Calu3 (cell line): ENCODE measurements at regions not wholly inside any gene's neighbourhood (a gene's known extent, or its start where the extent isn't known, plus 50 kb on each side); places are given as distances from the start of the nearest gene placed in this dataset.
A peak's percentile ranks its signal among the peaks of the same experiment; 100 is the strongest.

ENCODE experiments used
- BruUV-seq: library from RNA; stranded (reverse); fragments of 400-500 nt; replicated peaks from 2 replicates; lab custom pipeline; 2021; lab: Mats Ljungman, UMichigan
- CTCF ChIA-PET: fragments of 300-600 bp; sonication (Branson Sonifier 250); formaldehyde crosslinking; loops from one replicate; lab custom pipeline; 2022; ENCODE audit warnings: antibody characterized with exemption; lab: Charles Lee
- DNase-seq: peaks from one replicate; pipeline ENCODE4 v3.0.0; 2022
- H3K27ac Mint-ChIP-seq: one replicate; pipeline ENCODE4 v1.8.0; 2022; ENCODE audit warnings: mixed read lengths; ENCODE audit not compliant: unreplicated experiment
- H3K27me3 Mint-ChIP-seq: one replicate; pipeline ENCODE4 v1.8.0; 2022; ENCODE audit warnings: mixed read lengths; ENCODE audit not compliant: unreplicated experiment
- H3K36me3 Mint-ChIP-seq: one replicate; pipeline ENCODE4 v1.8.0; 2022; ENCODE audit warnings: mild to moderate bottlenecking, moderate library complexity, mixed read lengths; ENCODE audit not compliant: insufficient read depth, unreplicated experiment
- H3K4me1 Mint-ChIP-seq: one replicate; pipeline ENCODE4 v1.8.0; 2022; ENCODE audit warnings: mild to moderate bottlenecking, low read depth, mixed read lengths; ENCODE audit not compliant: unreplicated experiment
- H3K4me3 Mint-ChIP-seq: one replicate; pipeline ENCODE4 v1.8.0; 2022; ENCODE audit warnings: mild to moderate bottlenecking, low read depth, moderate library complexity, mixed read lengths; ENCODE audit not compliant: unreplicated experiment
- H3K9me3 Mint-ChIP-seq: one replicate; pipeline ENCODE4 v1.8.0; 2022; ENCODE audit warnings: low read depth, mixed read lengths; ENCODE audit not compliant: unreplicated experiment
- intact Hi-C: fragments of 100-400 bp; cut with micrococcal nuclease; formaldehyde crosslinking; loops from one replicate; pipeline ENCODE4 v1.10.0; 2022; ENCODE audit not compliant: unreplicated experiment
- TF ChIP-seq, protein P1 (sequence below): fragments of 200-600 bp; IDR thresholded peaks from one replicate; pipeline ENCODE4 v1.8.0; 2022; ENCODE audit warnings: antibody characterized with exemption; ENCODE audit not compliant: unreplicated experiment

- Mint-ChIP-seq H3K4me3 (no peak overlapping the region), H3K27ac (no peak overlapping the region), H3K27me3 (no peaks in the 10 kb centered on the region), H3K4me1 (peaks cover 34% of the 10 kb centered on the region), H3K36me3 (peaks cover 5% of the 10 kb centered on the region), H3K9me3 (no peaks in the 10 kb centered on the region)
- peak; percentile 32 for DNase-seq
- BruUV-seq: no TSS peak
- intact Hi-C loops: loop anchor here (5.0 kb wide), 1 partner anchor 435 kb away; the partner anchor contains the start of genes TMEM167A and XRCC4
- TF ChIP-seq, protein P1, sequence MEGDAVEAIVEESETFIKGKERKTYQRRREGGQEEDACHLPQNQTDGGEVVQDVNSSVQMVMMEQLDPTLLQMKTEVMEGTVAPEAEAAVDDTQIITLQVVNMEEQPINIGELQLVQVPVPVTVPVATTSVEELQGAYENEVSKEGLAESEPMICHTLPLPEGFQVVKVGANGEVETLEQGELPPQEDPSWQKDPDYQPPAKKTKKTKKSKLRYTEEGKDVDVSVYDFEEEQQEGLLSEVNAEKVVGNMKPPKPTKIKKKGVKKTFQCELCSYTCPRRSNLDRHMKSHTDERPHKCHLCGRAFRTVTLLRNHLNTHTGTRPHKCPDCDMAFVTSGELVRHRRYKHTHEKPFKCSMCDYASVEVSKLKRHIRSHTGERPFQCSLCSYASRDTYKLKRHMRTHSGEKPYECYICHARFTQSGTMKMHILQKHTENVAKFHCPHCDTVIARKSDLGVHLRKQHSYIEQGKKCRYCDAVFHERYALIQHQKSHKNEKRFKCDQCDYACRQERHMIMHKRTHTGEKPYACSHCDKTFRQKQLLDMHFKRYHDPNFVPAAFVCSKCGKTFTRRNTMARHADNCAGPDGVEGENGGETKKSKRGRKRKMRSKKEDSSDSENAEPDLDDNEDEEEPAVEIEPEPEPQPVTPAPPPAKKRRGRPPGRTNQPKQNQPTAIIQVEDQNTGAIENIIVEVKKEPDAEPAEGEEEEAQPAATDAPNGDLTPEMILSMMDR: no peak
- CTCF ChIA-PET: interaction anchor here (0.8 kb wide), 1 partner anchor 347 kb away, joined by 3 read pairs; no protein-coding TSS in a partner anchor
These were observed 364.2 kb upstream of the RPS23 start for GRCh38 chr5:82642313-82642712.

DNA sequence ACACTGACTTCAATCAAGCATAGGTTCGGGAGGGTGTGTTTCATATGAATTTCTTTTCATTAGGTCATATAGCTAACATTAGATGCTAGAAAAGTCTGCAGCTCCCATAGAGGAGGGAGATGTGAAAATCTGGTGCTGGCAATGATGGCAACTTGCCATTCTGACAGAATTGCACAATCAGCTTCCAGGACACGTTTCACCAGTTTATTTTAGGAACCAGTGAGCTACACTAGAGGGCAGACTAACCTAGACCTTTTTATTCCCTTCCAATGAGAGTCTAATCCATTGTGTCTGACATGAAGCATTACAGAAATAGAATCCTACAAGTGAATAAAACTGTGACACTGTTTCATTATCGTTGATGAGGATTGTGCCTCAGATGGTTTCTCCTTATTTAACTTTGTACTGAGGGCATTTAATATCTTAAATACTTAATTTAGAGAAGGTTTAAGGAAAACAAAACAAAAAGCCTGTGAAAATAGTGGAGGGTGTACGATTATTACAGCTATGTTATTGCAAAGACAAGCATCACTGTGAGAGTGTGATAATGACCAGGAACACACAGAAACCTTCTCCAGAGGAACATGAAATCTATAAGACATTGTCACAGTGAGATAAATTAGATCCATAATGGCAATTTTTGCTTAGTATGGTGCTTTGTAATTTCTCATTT is 363.3 kb upstream of the RPS23 start:
- TF ChIP-seq, protein P1: peak; percentile 47
- H3K27me3 Mint-ChIP-seq: no peaks in the 10 kb centered on the region
- DNase-seq: peak; percentile 79
- peak overlapping the region; percentile 76 for H3K27ac Mint-ChIP-seq
- no peaks in the 10 kb centered on the region for H3K9me3 Mint-ChIP-seq
- peaks cover 39% of the 10 kb centered on the region for H3K4me1 Mint-ChIP-seq
- no TSS peak for BruUV-seq
- peaks cover 5% of the 10 kb centered on the region for H3K36me3 Mint-ChIP-seq
- intact Hi-C loops: loop anchor here (1.0 to 5.0 kb wide), 7 partner anchors 93 to 923 kb away; partner anchors contain the start of genes TMEM167A and XRCC4
- H3K4me3 Mint-ChIP-seq: no peak overlapping the region
- CTCF ChIA-PET: interaction anchor here (0.7 to 1.2 kb wide), 7 partner anchors 84 to 832 kb away, joined by 3 to 13 read pairs (median 4); partner anchors contain the start of genes TMEM167A and XRCC4

DNA sequence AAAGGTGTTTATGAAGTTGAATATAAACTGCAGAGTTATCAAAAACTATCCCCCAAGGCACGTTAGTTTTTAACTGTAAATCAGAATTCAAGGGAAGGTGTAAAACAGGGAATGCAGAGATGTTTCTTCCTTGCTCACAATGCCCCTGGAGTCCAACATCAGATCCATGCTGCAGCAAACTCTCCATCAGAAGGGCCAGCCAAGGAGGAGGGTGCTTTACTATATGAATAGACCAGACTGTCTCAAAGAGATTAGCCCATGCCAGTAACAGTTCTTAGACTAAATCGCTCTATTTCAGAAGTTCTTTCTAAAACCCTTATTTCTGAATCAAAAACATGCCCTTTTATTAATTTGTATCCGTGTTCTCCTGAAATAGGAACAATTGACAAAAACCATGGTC is 362.8 kb upstream of the RPS23 start:
- Mint-ChIP-seq H3K36me3 (peaks cover 5% of the 10 kb centered on the region), H3K27ac (peak overlapping the region; percentile 76), H3K4me1 (peaks cover 45% of the 10 kb centered on the region), H3K9me3 (no peaks in the 10 kb centered on the region), H3K4me3 (no peak overlapping the region), H3K27me3 (no peaks in the 10 kb centered on the region)
- CTCF ChIA-PET: interaction anchor here (0.7 to 1.2 kb wide), 7 partner anchors 84 to 833 kb away, joined by 3 to 13 read pairs (median 4); partner anchors contain the start of genes TMEM167A and XRCC4
- intact Hi-C loops: loop anchor here (1.0 to 5.0 kb wide), 7 partner anchors 94 to 923 kb away; partner anchors contain the start of genes TMEM167A and XRCC4
- no peak for DNase-seq
- BruUV-seq: no TSS peak
- TF ChIP-seq, protein P1: no peak

- Mint-ChIP-seq H3K4me1 (peaks cover 58% of the 10 kb centered on the region), H3K9me3 (no peaks in the 10 kb centered on the region), H3K36me3 (peaks cover 5% of the 10 kb centered on the region), H3K27ac (no peak overlapping the region), H3K4me3 (no peak overlapping the region), H3K27me3 (no peaks in the 10 kb centered on the region)
- CTCF ChIA-PET: no interaction called here
- no TSS peak for BruUV-seq
- intact Hi-C loops: loop anchor here (2.0 to 5.0 kb wide), 6 partner anchors 95 to 833 kb away; partner anchors contain the start of genes TMEM167A and XRCC4
- DNase-seq: no peak
- TF ChIP-seq, protein P1: no peak
These were observed 361.4 kb upstream of the RPS23 start for GRCh38 chr5:82639393-82640144.
